ENCODE measurements at regions not wholly inside any gene's neighbourhood (a gene's known extent, or its start where the extent isn't known, plus 50 kb on each side); places are given as distances from the start of the nearest gene placed in this dataset.

GRCh38 chr4:179871726-179872125 is 2371.5 kb upstream of the TENM3 start:
- no peaks in the 10 kb centered on the region for H3K9me3 Mint-ChIP-seq
- H3K36me3 Mint-ChIP-seq (ENCODE audit: low read depth) = no peaks in the 10 kb centered on the region
- no peaks in the 10 kb centered on the region for H3K27me3 Mint-ChIP-seq (ENCODE audit: low read depth)
- no peaks in the 10 kb centered on the region for H3K4me1 Mint-ChIP-seq
- no peak for TF ChIP-seq CTCF (IDR thresholded peaks at IDR 0.05; ENCODE audit: unreplicated experiment in 3 of 3)
- H3K4me3 Mint-ChIP-seq = no peak overlapping the region
- H3K27ac Mint-ChIP-seq = no peak overlapping the region

GRCh38 chr4:179872755-179873154 is 2370.4 kb upstream of the TENM3 start:
- H3K27ac Mint-ChIP-seq = no peak overlapping the region
- H3K4me1 Mint-ChIP-seq = no peaks in the 10 kb centered on the region
- no peaks in the 10 kb centered on the region for H3K9me3 Mint-ChIP-seq
- H3K4me3 Mint-ChIP-seq = no peak overlapping the region
- H3K36me3 Mint-ChIP-seq (ENCODE audit: low read depth) = no peaks in the 10 kb centered on the region
- no peak for TF ChIP-seq CTCF (IDR thresholded peaks at IDR 0.05; ENCODE audit: unreplicated experiment in 3 of 3)
- H3K27me3 Mint-ChIP-seq (ENCODE audit: low read depth) = no peaks in the 10 kb centered on the region

GRCh38 chr4:179880756-179881155 is 2362.4 kb upstream of the TENM3 start:
- Mint-ChIP-seq H3K9me3 (no peaks in the 10 kb centered on the region), H3K4me1 (no peaks in the 10 kb centered on the region), H3K27ac (no peak overlapping the region), H3K4me3 (no peak overlapping the region), H3K27me3 (ENCODE audit: low read depth) (peaks cover 1% of the 10 kb centered on the region), H3K36me3 (ENCODE audit: low read depth) (no peaks in the 10 kb centered on the region)
- no peak for TF ChIP-seq CTCF (IDR thresholded peaks at IDR 0.05; ENCODE audit: unreplicated experiment in 3 of 3)

- Mint-ChIP-seq H3K4me3 (no peak overlapping the region), H3K9me3 (peaks cover 2% of the 10 kb centered on the region), H3K36me3 (ENCODE audit: low read depth) (no peaks in the 10 kb centered on the region), H3K27me3 (ENCODE audit: low read depth) (no peaks in the 10 kb centered on the region), H3K4me1 (peaks cover 5% of the 10 kb centered on the region), H3K27ac (peak overlapping the region in 1 of 3 experiments; percentile 37)
- no peak for TF ChIP-seq CTCF (IDR thresholded peaks at IDR 0.05; ENCODE audit: unreplicated experiment in 3 of 3)
Observed at GRCh38 chr4:179894066-179894778, 2349.0 kb upstream of the TENM3 start.

GRCh38 chr4:179919587-179919986 is 2323.6 kb upstream of the TENM3 start:
- no peak overlapping the region for H3K27ac Mint-ChIP-seq
- no peak for TF ChIP-seq CTCF (IDR thresholded peaks at IDR 0.05; ENCODE audit: unreplicated experiment in 3 of 3)
- H3K4me1 Mint-ChIP-seq = no peaks in the 10 kb centered on the region
- no peaks in the 10 kb centered on the region for H3K27me3 Mint-ChIP-seq (ENCODE audit: low read depth)
- no peak overlapping the region for H3K4me3 Mint-ChIP-seq
- H3K9me3 Mint-ChIP-seq = no peaks in the 10 kb centered on the region
- H3K36me3 Mint-ChIP-seq (ENCODE audit: low read depth) = no peaks in the 10 kb centered on the region

GRCh38 chr4:179927473-179927872 is 2315.7 kb upstream of the TENM3 start:
- TF ChIP-seq CTCF (IDR thresholded peaks at IDR 0.05; ENCODE audit: unreplicated experiment in 3 of 3) = no peak
- Mint-ChIP-seq H3K9me3 (no peaks in the 10 kb centered on the region), H3K27me3 (ENCODE audit: low read depth) (no peaks in the 10 kb centered on the region), H3K27ac (no peak overlapping the region), H3K4me1 (no peaks in the 10 kb centered on the region), H3K4me3 (no peak overlapping the region), H3K36me3 (ENCODE audit: low read depth) (no peaks in the 10 kb centered on the region)
